MCF 10A (cell line): ENCODE measurements at regions not wholly inside any gene's neighbourhood (a gene's known extent, or its start where the extent isn't known, plus 50 kb on each side); places are given as distances from the start of the nearest gene placed in this dataset.

Source experiments
- BruUV-seq: library from RNA; stranded (reverse); fragments of 400-500 nt; replicated peaks from 2 replicates; lab custom pipeline; 2021; lab: Mats Ljungman, UMichigan
- CTCF ChIA-PET: fragments of 300-600 bp; sonication (Branson Sonifier 250); formaldehyde crosslinking; extraction: SDS; loops from one replicate; lab custom pipeline; 2021; ENCODE audit warnings: antibody characterized with exemption, inconsistent platforms; lab: Yijun Ruan, JAX
- POLR2A ChIA-PET: fragments of 300-600, 350-650 bp; sonication (Branson Sonifier 250); formaldehyde crosslinking; extraction: SDS; loops from one replicate; lab custom pipeline; 2020; ENCODE audit warnings: antibody characterized with exemption, inconsistent platforms; lab: Yijun Ruan, JAX
- DNase-seq: peaks from one replicate; pipeline ENCODE4 v3.0.0-alpha.2; 2018; ENCODE audit not compliant: unreplicated experiment
- H3K27ac Mint-ChIP-seq: one replicate; pipeline ENCODE4 v1.8.0; 2022; ENCODE audit warnings: mild to moderate bottlenecking, low read depth, mixed read lengths; ENCODE audit not compliant: unreplicated experiment
- H3K27me3 Mint-ChIP-seq: one replicate; pipeline ENCODE4 v1.8.0; 2022; ENCODE audit warnings: mixed read lengths; ENCODE audit not compliant: insufficient read depth, unreplicated experiment
- H3K36me3 Mint-ChIP-seq: one replicate; pipeline ENCODE4 v1.8.0; 2022; ENCODE audit warnings: mild to moderate bottlenecking, moderate library complexity, mixed read lengths; ENCODE audit not compliant: insufficient read depth, unreplicated experiment
- H3K4me1 Mint-ChIP-seq: one replicate; pipeline ENCODE4 v1.8.0; 2022; ENCODE audit warnings: mixed read lengths; ENCODE audit not compliant: insufficient read depth, unreplicated experiment
- H3K4me3 Mint-ChIP-seq: one replicate; pipeline ENCODE4 v1.8.0; 2022; ENCODE audit warnings: mild to moderate bottlenecking, moderate library complexity, mixed read lengths; ENCODE audit not compliant: unreplicated experiment
- H3K9me3 Mint-ChIP-seq: one replicate; pipeline ENCODE4 v1.8.0; 2022; ENCODE audit warnings: mixed read lengths; ENCODE audit not compliant: unreplicated experiment
- intact Hi-C: fragments of 100-400 bp; cut with micrococcal nuclease; formaldehyde crosslinking; loops from 2 replicates; pipeline ENCODE4 v1.14.1; 2022
- TF ChIP-seq, protein P1 (sequence below): fragments of 200-600 bp; IDR thresholded peaks from one replicate; pipeline ENCODE4 v1.8.0; 2022; ENCODE audit warnings: antibody characterized with exemption, mild to moderate bottlenecking; ENCODE audit not compliant: unreplicated experiment

DNA sequence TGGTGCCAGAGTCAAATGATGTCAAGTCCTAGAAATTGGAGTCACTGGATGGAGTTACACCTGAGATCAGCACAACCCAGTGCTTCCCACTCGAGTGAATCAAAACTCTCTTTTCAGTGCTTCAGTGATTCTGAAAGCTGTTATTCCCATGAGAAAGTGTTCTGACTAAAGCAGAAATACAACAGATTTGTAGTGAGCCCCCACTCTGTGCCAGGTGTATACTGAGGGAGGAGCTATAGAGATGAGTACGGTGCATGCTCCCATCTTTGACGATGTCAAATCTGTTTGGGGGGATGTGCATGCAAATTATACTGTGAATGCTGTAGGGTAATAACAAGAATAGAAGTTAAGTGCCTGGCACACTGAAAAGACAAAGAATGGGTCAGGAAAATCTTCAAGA lies 330.2 kb downstream of the HS3ST1 start:
- intact Hi-C loops, result no loop called here

DNA sequence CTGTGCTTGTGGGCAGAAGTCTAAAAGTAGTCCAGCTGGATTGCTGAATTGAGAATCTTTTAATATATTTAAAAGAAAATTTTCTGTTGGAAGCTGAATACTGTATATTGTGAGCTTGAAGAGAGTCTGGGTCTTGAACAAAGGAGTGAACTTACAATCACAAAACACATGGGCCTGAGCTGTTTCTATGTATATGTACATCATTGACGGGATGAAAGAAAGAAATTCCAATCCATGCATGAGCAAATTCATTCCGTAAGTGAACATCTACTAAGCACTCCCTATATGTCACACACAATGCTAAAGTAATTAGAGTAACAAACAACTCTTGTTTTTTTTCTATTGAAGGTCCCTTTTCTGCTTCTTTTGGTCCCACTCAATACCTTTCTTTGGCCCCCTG lies 331.0 kb downstream of the HS3ST1 start:
- Mint-ChIP-seq H3K27me3 (no peaks in the 10 kb centered on the region), H3K9me3 (peaks cover 34% of the 10 kb centered on the region), H3K4me1 (no peaks in the 10 kb centered on the region), H3K36me3 (no peaks in the 10 kb centered on the region), H3K4me3 (no peak overlapping the region), H3K27ac (no peak overlapping the region)
- TF ChIP-seq, protein P1, sequence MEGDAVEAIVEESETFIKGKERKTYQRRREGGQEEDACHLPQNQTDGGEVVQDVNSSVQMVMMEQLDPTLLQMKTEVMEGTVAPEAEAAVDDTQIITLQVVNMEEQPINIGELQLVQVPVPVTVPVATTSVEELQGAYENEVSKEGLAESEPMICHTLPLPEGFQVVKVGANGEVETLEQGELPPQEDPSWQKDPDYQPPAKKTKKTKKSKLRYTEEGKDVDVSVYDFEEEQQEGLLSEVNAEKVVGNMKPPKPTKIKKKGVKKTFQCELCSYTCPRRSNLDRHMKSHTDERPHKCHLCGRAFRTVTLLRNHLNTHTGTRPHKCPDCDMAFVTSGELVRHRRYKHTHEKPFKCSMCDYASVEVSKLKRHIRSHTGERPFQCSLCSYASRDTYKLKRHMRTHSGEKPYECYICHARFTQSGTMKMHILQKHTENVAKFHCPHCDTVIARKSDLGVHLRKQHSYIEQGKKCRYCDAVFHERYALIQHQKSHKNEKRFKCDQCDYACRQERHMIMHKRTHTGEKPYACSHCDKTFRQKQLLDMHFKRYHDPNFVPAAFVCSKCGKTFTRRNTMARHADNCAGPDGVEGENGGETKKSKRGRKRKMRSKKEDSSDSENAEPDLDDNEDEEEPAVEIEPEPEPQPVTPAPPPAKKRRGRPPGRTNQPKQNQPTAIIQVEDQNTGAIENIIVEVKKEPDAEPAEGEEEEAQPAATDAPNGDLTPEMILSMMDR, result no peak
- POLR2A ChIA-PET, result interaction anchor here (0.6 to 0.8 kb wide), 2 partner anchors 12 to 24 kb away, joined by 3 read pairs; no protein-coding TSS in a partner anchor
- DNase-seq, result no peak
- BruUV-seq, result no TSS peak
- CTCF ChIA-PET, result no interaction called here
- intact Hi-C loops, result no loop called here

More for the DNA sequence above, 330.2 kb downstream of the HS3ST1 start:
- ChIA-PET CTCF (no interaction called here), POLR2A (no interaction called here)
- no peak overlapping the region for H3K4me3 Mint-ChIP-seq
- peaks cover 34% of the 10 kb centered on the region for H3K9me3 Mint-ChIP-seq
- TF ChIP-seq, protein P1, result no peak
- no peaks in the 10 kb centered on the region for H3K27me3 Mint-ChIP-seq
- no peak overlapping the region for H3K27ac Mint-ChIP-seq
- H3K4me1 Mint-ChIP-seq, result no peaks in the 10 kb centered on the region
- H3K36me3 Mint-ChIP-seq, result no peaks in the 10 kb centered on the region
- no TSS peak for BruUV-seq
- DNase-seq, result no peak

DNA sequence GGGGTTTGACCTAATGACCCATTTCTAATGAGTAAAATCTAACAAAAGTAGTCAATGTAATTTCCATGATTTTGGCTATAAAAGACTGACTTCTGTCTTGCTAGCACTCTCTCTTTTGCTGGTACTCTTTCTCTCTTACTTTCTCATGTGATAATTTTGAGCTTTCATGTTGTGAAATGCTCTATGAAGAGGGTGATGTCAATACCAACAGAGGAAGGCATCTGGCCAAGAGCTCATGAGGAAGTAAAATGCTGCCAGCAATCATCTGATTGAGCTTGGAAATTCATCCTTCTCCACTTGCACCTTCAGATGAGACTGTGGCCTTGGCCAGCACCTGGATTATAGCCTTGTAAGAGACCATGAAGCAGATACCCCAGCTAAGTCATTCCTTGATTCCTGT lies 347.7 kb downstream of the HS3ST1 start:
- peak; percentile 27 for DNase-seq
- TF ChIP-seq, protein P1, result no peak
- Mint-ChIP-seq H3K4me3 (no peak overlapping the region), H3K27ac (no peak overlapping the region), H3K27me3 (no peaks in the 10 kb centered on the region), H3K4me1 (no peaks in the 10 kb centered on the region), H3K9me3 (peaks cover 21% of the 10 kb centered on the region), H3K36me3 (no peaks in the 10 kb centered on the region)
- POLR2A ChIA-PET, result no interaction called here
- CTCF ChIA-PET, result interaction anchor here (0.6 to 0.7 kb wide), 2 partner anchors 27 to 439 kb away, joined by 3 read pairs; no protein-coding TSS in a partner anchor
- no TSS peak for BruUV-seq
- intact Hi-C loops, result no loop called here

DNA sequence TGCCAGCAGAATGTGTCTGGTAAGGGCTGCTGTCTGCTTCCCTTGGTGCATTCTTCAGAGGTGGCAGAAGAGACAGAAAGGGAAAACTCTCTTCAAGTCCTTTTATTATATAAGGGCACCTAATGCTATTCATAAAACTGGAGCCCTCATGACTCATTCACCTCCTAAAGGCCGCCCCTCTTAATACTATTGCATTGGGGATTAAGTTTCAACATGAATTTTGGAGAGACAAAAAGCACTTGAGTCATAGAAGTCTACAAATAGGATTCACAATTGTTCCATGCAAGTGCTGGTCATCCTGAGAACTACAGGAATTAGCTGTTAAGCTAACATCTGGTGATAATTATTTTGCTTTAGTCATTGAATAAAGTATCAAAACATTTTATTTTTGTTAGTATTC lies 349.5 kb downstream of the HS3ST1 start:
- Mint-ChIP-seq H3K4me3 (no peak overlapping the region), H3K27me3 (no peaks in the 10 kb centered on the region), H3K4me1 (no peaks in the 10 kb centered on the region), H3K36me3 (no peaks in the 10 kb centered on the region), H3K9me3 (peaks cover 22% of the 10 kb centered on the region), H3K27ac (no peak overlapping the region)
- peak; percentile 73 for DNase-seq
- intact Hi-C loops, result no loop called here
- ChIA-PET CTCF (no interaction called here), POLR2A (no interaction called here)
- TF ChIP-seq, protein P1, result no peak
- no TSS peak for BruUV-seq
